HL-60/S4 (cell line): ENCODE measurements at regions not wholly inside any gene's neighbourhood (a gene's known extent, or its start where the extent isn't known, plus 50 kb on each side); places are given as distances from the start of the nearest gene placed in this dataset.
"Not testable (repeated sequence)": the region's sequence is repeated elsewhere in the genome, so short reads cannot be mapped to it uniquely, and the experiment has no call there.

ENCODE experiments used
- in situ Hi-C: fragments of 300-500 bp; cut with MboI; formaldehyde crosslinking; loops from 2 replicates; pipeline ENCODE4 v1.14.3; 2022; ENCODE audit warnings: low sequenced_read_pairs

- in situ Hi-C loops, result no loop called here
These were observed 692.6 kb downstream of the PCDH17 start for GRCh38 chr13:58324161-58324560.

- in situ Hi-C loops, result no loop called here
These were observed 698.2 kb downstream of the PCDH17 start for GRCh38 chr13:58329746-58330145.

- in situ Hi-C loops, result no loop called here
These were observed 709.4 kb downstream of the PCDH17 start for GRCh38 chr13:58340895-58341294.

DNA sequence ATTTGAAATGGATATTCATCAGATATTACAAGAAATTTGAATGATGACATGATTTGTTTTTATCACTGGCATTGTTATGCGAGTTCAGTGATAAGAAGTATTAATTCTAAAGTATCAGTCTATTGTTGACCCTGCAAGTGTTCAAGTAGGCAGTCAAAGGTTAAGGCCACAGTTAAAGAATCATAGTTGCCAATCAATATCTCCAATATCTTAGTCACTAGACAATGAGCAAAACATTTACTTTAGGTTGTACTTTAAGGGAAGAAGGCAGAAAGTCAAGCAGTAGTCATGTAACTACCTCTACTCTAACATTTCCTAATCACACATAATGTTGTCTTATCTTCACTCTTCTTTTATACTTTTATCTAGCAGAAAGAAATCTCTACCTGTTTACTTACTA, 709.8 kb downstream of the PCDH17 start:
- in situ Hi-C loops, result no loop called here

- in situ Hi-C loops, result no loop called here
These were observed 711.5 kb downstream of the PCDH17 start for GRCh38 chr13:58343076-58343475.

DNA sequence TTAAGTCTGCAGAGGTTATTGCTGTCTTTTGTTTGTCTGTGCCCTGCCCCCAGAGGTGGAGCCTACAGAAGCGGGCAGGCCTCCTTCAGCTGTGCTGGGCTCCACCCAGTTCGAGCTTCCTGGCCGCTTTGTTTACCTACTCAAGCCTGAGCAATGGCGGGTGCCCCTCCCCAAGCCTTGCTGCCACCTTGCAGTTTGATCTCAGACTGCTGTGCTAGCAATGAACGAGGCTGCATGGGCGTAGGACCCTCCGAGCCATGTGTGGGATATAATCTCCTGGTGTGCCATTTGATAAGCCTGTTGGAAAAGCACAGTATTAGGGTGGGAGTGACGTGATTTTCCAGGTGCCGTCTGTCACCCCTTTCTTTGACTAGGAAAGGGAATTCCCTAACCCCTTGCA, 720.6 kb downstream of the PCDH17 start:
- in situ Hi-C loops, result not testable (repeated sequence)

DNA sequence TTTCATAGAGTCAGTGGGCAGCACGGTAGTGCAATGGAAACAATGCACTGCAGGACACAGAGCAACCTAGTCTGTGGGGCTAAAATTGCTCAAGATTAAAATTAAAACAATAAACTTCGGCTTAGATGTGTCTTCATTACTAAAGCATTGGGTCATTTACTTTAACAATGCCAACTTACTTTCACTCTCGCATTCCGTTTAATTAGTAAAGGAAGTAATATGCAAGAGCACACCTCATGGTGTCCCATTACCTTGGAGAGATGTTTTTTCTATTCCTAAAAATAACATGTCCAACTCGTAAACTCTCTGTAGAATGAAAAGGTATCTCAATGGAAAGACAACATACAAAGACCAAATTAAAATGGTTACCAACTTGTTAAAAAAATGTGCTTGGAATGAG, 738.4 kb downstream of the PCDH17 start:
- in situ Hi-C loops, result no loop called here

DNA sequence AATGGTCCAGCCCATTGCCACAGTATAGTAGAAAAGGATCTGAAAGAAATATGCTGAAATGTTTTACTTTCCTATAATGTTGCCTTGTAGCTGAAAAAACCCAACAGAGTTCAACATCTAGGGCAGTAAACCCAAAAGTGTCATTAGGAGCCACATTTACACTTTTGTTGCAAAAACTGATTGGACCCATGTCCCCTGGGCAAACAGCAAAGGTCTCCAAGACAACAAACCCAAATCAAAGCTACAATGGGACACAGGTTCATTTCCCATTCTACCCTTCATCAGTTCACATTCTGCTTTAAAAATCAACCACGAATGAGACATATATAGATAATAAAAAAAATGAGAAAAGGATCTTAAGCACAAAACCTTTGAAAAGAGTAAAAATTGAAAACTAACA, 744.8 kb downstream of the PCDH17 start:
- in situ Hi-C loops, result no loop called here

DNA sequence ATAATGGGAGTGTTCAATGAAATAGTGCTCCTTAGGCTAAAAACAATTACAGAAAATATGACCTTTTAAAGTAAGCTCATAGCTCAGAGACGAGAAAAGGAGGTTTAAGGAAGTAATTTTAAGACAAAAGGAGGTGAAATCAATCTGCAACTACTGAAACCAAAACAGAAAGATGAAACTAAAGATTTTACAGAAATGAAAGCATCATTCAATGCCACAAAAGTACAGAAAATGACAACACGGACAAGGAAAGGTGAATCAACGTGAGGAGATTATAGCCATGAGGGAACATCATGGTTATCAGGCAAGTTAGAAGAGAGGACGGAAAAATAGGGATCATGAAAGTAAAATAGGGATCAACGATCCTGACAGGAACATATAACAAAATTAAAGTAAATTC, 745.2 kb downstream of the PCDH17 start:
- in situ Hi-C loops, result no loop called here

DNA sequence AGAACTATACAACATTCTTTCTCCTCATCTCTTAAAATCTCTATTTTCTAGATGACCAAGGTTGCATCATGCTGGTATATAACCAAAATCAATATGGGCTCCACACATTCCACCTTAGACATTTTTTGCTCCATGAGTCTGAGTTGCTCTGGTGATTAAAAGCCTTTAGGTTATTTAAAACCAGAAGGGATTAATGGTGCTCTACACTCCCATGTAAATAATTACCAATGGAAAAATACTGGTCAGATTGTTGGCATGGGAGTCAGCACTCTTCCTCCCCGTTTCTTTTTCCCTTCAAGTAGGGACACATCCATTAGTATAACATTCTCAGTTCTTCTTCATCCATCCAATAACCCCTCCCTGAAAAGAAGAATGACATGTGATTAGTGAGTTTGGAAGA, 747.7 kb downstream of the PCDH17 start:
- in situ Hi-C loops, result no loop called here

DNA sequence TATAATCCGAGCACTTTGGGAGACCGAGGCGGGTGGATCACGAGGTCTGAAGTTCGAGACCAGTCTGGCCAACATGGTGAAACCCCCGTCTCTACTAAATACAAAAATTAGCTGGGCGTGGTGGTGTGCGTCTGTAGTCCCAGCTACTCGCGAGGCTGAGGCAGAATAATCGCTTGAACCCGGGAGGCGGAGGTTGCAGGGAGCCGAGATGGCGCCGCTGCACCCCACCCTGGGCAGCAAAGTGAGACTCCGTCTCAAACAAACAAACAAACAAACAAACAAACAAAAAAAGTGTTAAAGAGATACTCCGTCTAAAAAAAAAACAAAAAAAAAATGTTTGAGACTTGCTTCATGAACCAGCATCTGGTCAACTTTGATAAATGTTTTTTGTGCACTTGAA, 753.8 kb downstream of the PCDH17 start:
- in situ Hi-C loops, result not testable (repeated sequence)

DNA sequence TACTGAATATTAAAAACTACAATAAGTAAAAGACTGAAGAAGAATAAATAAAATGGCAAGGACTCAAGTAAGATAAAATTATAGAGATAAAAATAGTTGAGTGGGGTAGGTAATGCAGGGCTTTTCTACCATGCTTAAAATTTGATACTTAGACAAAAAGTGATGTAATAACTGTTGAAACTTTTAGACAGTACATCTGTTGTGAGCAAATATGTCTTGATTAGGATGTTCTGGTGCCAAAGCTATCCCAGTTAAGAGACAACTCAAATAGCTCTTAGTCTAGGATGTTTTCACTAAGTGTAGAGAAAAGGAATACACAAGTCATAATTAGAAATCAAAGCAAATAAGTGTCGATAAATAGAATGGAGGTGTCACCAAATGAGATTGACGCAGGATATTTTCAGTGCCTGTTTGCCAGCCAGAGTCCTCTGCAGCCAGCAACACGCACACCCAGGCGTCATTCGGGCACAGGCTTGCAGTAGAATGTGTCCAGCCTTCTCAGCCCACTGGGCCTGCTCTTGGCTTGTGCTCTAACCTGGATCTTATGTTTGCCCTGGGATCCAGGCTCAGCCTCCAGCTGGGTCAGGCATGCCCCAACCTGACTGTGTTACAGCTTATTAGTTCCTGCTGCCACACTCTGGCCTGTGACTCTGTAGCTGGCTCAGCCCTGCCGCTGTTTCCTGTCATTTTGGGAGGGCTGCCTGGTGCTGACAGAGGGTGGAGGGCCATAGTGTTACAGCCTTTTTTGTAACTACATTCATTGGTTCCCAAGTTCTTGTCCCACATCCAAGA, 766.2 kb downstream of the PCDH17 start:
- in situ Hi-C loops, result no loop called here

DNA sequence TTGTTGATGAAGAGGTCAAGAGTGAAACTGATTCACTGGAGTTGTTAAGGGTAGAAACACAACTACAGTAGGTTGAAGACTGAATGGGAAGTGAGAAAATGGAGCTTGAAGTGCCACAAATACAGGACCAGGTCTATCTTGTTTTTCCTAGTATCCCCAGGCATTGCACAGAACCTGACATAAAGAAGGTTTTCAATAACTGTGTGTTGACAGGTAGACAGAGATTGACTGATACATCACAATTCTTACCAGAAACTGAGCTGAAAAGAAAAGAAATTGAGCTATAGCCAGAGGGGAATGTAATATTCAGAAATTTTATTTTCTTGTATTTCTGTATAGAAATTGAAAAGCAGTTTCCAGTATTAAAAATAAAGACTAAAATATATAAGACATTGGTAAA, 767.7 kb downstream of the PCDH17 start:
- in situ Hi-C loops, result no loop called here

DNA sequence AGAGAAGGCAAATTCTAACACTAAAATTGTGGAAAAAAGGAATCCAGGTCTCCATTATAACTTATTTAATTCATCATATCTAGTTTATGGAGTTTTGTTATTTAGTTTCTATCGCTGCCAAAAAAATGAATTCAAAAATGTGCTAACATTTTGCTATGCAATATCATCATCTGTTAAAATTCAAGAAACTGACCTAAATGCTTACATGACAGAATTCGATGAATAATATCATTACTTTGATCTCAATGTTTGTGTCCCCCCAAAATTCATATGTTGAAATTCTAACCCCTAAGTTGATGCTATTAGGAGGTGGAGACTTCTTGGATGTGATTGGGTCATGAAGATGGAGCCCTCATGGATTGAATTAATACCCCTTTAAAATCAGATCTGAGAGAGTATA, 775.0 kb downstream of the PCDH17 start:
- in situ Hi-C loops, result no loop called here

DNA sequence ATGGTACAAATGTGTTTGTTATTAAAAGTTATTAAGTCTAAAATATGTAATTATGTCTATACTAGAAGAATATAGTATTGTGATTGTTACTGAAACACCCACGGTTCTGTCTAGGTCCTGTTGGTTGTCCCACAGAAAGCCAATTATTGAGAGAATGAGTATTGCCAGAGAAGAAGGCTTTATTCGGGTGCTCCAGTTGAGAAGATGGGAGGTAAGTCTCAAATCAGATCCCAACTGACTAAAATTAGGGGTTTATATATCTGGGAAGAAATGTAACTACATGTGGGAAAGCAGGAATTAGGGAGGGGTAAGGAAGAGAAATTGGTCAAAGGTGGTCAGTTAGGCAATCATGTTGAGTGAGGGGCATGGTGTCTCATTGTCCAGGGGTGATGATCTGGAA, 798.4 kb downstream of the PCDH17 start:
- in situ Hi-C loops, result no loop called here

DNA sequence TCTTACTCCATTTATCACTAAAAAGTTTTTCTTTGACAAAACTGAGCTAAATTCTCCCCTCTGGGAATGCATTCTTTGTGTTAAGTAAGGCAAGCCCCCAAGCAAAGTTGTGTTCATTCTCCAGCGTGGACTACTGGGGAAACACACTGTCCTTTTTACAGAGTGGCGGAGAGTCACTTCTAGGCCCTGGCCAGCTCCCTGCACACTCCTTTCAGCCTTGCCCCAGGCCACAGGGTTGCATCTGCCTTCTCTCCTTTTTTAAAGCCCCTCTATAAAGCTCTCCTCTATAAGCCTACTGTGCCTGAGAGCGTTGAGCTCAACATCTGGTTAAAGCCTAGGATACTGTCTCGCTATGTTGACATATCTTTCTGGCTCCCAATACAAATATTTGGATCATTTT, 803.4 kb downstream of the PCDH17 start:
- in situ Hi-C loops, result no loop called here

DNA sequence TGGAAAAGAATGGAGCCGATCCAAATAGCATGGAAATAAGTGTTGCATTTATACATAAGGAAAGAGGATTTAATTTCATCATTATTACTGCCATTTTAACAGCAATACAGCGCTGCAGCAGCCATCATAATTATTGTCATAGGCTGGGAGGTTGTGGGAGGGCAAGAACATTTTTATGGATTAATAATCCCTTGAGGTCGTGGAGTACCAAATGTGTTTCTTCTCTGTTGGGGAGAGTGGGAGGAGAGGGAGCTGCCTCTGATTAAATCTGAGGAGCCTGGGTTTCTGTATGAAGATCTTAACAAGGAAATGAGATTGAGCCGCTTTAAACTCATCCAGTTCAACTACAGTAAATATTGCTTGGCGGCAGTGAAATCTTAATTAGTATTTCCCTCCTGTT, 805.9 kb downstream of the PCDH17 start:
- in situ Hi-C loops, result no loop called here

DNA sequence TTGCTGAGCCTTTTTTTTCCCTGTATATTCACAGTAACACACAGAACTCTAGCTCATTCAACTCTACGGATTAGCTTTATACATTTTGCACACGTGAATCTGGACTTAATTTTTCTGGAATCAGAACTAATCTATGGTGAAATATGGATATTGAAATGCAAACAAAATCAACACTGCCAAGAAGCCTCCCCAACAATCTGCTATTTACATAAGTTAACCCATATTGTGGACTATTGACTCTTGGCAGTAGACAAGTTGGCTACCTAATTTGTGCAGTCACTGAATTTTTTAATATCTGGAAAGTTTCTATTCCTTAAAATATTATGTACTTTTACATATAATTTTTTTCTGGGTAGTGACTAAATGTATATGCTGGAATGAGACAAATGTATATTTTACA, 815.4 kb downstream of the PCDH17 start:
- in situ Hi-C loops, result no loop called here

- in situ Hi-C loops, result no loop called here
These were observed 820.6 kb downstream of the PCDH17 start for GRCh38 chr13:58452123-58452623.

- in situ Hi-C loops, result no loop called here
These were observed 823.5 kb downstream of the PCDH17 start for GRCh38 chr13:58455094-58455493.

GRCh38 chr13:58461217-58461616, 829.7 kb downstream of the PCDH17 start:
- in situ Hi-C loops, result no loop called here

DNA sequence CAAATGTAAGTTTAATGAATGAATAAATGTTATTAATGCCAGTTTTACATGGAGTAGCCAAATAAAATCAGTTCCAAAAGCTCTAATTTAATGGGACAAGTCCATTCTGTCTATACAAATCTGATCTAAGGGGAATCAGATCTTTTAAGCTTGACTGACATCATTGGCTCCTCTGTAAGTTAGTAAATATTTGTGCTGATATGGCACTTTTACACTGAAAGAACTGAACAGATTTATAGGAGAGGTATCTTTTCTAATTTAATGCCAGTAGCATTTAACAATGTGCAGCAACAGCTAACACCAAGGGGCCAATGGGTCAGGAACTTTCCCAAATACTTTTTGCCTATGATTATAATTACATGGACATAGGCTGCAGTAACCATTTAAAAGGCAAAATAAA, 832.3 kb downstream of the PCDH17 start:
- in situ Hi-C loops, result no loop called here

- in situ Hi-C loops, result no loop called here
These were observed 835.6 kb downstream of the PCDH17 start for GRCh38 chr13:58467176-58467575.
